ENCODE measurements at regions not wholly inside any gene's neighbourhood (a gene's known extent, or its start where the extent isn't known, plus 50 kb on each side); places are given as distances from the start of the nearest gene placed in this dataset.

GRCh38 chr13:83825676-83826075 is 56.6 kb downstream of the SLITRK1 start:
- Histone ChIP-seq H3K27ac (ENCODE audit: low read depth in 1 of 2, low read length in 2 of 2) (no peak overlapping the region), H3K4me3 (ENCODE audit: low read depth in 1 of 3, low read length in 3 of 3) (no peak overlapping the region), H3K36me3 (ENCODE audit: control insufficient read depth in 4 of 4, insufficient read depth in 3 of 4, low read depth in 1 of 4, low read length in 3 of 4) (no peaks in the 10 kb centered on the region), H3K27me3 (ENCODE audit: control insufficient read depth in 4 of 4, insufficient read depth in 4 of 4, low read length in 3 of 4) (no peaks in the 10 kb centered on the region), H3K4me1 (ENCODE audit: control insufficient read depth in 4 of 4, insufficient read depth in 4 of 4, low read length in 3 of 4) (no peaks in the 10 kb centered on the region), H3K9ac (ENCODE audit: low read depth in 1 of 2, low read length in 2 of 2) (no peak overlapping the region), H3K9me3 (ENCODE audit: control insufficient read depth in 4 of 4, low read length in 3 of 4) (peaks cover 0 to 9% (median 0%) of the 10 kb centered on the region in 4 donors)
- TF ChIP-seq YY1 (IDR thresholded peaks at IDR 0.05): no peak
- TF ChIP-seq EGR1 (IDR thresholded peaks at IDR 0.05; ENCODE audit: low read depth in 2 of 2): no peak
- DNase-seq (ENCODE audit: low spot score): no peak

DNA sequence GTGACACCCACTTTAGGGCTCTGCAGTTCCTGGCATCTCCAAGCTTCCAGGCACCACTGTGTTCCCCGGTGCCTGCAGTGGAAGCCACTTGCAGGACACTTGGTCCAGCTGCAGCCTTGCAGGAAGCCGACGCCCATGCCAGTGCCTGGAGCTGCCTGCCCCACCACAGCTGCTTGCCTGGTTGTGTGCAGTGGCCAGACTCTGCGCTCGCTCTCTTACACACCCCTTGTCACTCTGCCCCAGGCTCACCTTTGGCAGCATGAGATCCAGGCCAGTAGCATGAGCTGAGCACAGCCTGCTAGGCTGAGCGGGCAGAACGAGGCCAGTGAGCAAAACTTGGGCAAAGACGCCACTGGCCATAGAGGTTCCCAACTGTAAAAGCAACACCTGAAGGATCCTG is 57.7 kb downstream of the SLITRK1 start:
- Histone ChIP-seq H3K4me1 (ENCODE audit: control insufficient read depth in 4 of 4, insufficient read depth in 4 of 4, low read length in 3 of 4) (no peaks in the 10 kb centered on the region), H3K27me3 (ENCODE audit: control insufficient read depth in 4 of 4, insufficient read depth in 4 of 4, low read length in 3 of 4) (no peaks in the 10 kb centered on the region), H3K9ac (ENCODE audit: low read depth in 1 of 2, low read length in 2 of 2) (no peak overlapping the region), H3K36me3 (ENCODE audit: control insufficient read depth in 4 of 4, insufficient read depth in 3 of 4, low read depth in 1 of 4, low read length in 3 of 4) (no peaks in the 10 kb centered on the region), H3K4me3 (ENCODE audit: low read depth in 1 of 3, low read length in 3 of 3) (no peak overlapping the region), H3K27ac (ENCODE audit: low read depth in 1 of 2, low read length in 2 of 2) (no peak overlapping the region), H3K9me3 (ENCODE audit: control insufficient read depth in 4 of 4, low read length in 3 of 4) (peaks cover 0 to 9% (median 0%) of the 10 kb centered on the region in 4 donors)
- DNase-seq (ENCODE audit: low spot score): no peak
- WGBS: 90% methylated on average over 8 of the region's 8 CpGs
- TF ChIP-seq, protein P1, sequence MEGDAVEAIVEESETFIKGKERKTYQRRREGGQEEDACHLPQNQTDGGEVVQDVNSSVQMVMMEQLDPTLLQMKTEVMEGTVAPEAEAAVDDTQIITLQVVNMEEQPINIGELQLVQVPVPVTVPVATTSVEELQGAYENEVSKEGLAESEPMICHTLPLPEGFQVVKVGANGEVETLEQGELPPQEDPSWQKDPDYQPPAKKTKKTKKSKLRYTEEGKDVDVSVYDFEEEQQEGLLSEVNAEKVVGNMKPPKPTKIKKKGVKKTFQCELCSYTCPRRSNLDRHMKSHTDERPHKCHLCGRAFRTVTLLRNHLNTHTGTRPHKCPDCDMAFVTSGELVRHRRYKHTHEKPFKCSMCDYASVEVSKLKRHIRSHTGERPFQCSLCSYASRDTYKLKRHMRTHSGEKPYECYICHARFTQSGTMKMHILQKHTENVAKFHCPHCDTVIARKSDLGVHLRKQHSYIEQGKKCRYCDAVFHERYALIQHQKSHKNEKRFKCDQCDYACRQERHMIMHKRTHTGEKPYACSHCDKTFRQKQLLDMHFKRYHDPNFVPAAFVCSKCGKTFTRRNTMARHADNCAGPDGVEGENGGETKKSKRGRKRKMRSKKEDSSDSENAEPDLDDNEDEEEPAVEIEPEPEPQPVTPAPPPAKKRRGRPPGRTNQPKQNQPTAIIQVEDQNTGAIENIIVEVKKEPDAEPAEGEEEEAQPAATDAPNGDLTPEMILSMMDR (IDR thresholded peaks at IDR 0.05; ENCODE audit: low read depth, low read length, missing input control): no peak
- TF ChIP-seq ZBTB33 (IDR thresholded peaks at IDR 0.05) (no peak), JUND (IDR thresholded peaks at IDR 0.05) (no peak), TAF1 (conservative IDR thresholded peaks at IDR 0.05) (no peak), NR2F2 (IDR thresholded peaks at IDR 0.05) (no peak), FOXA2 (IDR thresholded peaks at IDR 0.05) (no peak), RXRA (IDR thresholded peaks at IDR 0.05) (no peak), GABPA (IDR thresholded peaks at IDR 0.05 in 1 of 2, conservative IDR thresholded peaks at IDR 0.05 in 1 of 2) (no peak), HNF4G (IDR thresholded peaks at IDR 0.05) (no peak), SP1 (IDR thresholded peaks at IDR 0.05) (no peak), EGR1 (IDR thresholded peaks at IDR 0.05; ENCODE audit: low read depth in 2 of 2) (no peak)
- TF ChIP-seq, protein P2, sequence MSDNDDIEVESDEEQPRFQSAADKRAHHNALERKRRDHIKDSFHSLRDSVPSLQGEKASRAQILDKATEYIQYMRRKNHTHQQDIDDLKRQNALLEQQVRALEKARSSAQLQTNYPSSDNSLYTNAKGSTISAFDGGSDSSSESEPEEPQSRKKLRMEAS (IDR thresholded peaks at IDR 0.05): no peak
- TF ChIP-seq, protein P3, sequence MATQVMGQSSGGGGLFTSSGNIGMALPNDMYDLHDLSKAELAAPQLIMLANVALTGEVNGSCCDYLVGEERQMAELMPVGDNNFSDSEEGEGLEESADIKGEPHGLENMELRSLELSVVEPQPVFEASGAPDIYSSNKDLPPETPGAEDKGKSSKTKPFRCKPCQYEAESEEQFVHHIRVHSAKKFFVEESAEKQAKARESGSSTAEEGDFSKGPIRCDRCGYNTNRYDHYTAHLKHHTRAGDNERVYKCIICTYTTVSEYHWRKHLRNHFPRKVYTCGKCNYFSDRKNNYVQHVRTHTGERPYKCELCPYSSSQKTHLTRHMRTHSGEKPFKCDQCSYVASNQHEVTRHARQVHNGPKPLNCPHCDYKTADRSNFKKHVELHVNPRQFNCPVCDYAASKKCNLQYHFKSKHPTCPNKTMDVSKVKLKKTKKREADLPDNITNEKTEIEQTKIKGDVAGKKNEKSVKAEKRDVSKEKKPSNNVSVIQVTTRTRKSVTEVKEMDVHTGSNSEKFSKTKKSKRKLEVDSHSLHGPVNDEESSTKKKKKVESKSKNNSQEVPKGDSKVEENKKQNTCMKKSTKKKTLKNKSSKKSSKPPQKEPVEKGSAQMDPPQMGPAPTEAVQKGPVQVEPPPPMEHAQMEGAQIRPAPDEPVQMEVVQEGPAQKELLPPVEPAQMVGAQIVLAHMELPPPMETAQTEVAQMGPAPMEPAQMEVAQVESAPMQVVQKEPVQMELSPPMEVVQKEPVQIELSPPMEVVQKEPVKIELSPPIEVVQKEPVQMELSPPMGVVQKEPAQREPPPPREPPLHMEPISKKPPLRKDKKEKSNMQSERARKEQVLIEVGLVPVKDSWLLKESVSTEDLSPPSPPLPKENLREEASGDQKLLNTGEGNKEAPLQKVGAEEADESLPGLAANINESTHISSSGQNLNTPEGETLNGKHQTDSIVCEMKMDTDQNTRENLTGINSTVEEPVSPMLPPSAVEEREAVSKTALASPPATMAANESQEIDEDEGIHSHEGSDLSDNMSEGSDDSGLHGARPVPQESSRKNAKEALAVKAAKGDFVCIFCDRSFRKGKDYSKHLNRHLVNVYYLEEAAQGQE (IDR thresholded peaks at IDR 0.05): no peak
